ENCODE measurements at regions not wholly inside any gene's neighbourhood (a gene's known extent, or its start where the extent isn't known, plus 50 kb on each side); places are given as distances from the start of the nearest gene placed in this dataset.

- no peak for TF ChIP-seq CTCF (IDR thresholded peaks at IDR 0.05; ENCODE audit: control insufficient read depth, extremely low read depth, insufficient read depth)
- DNase-seq (ENCODE audit: low read depth), result no peak
- no peak overlapping the region for H3K4me3 ChIP-seq (ENCODE audit: low read depth, low read length)
Observed at GRCh38 chr1:90612033-90612432, 105.1 kb downstream of the BARHL2 start.

GRCh38 chr1:90607736-90608135 is 109.4 kb downstream of the BARHL2 start:
- no peak for TF ChIP-seq CTCF (IDR thresholded peaks at IDR 0.05; ENCODE audit: control insufficient read depth, extremely low read depth, insufficient read depth)
- DNase-seq (ENCODE audit: low read depth), result no peak

GRCh38 chr1:90605070-90605469 is 112.0 kb downstream of the BARHL2 start:
- DNase-seq (ENCODE audit: low read depth), result no peak
- no peak for TF ChIP-seq CTCF (IDR thresholded peaks at IDR 0.05; ENCODE audit: control insufficient read depth, extremely low read depth, insufficient read depth)
- no peak overlapping the region for H3K4me3 ChIP-seq (ENCODE audit: low read depth, low read length)

More at GRCh38 chr1:90607736-90608135, 109.4 kb downstream of the BARHL2 start:
- no peak overlapping the region for H3K4me3 ChIP-seq (ENCODE audit: low read depth, low read length)

DNA sequence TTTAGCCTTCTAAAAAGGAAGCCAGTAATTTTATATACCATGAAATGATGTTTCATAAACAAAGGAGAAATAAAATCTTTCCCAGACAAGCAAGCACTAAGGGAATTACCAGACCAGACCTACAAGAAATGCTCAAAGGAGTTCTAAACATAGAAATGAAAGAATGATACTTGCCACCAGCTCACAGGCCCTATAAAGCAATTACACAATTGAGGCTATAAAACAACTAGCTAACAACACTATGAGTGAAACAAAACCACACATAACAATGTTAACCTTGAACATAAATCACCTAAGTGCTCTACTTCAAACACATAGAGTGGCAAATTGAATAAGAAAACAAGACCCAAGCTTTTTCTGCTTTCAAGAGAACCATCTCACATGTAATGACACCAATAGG is 123.8 kb downstream of the BARHL2 start:
- DNase-seq (ENCODE audit: low read depth), result no peak
- no peak for TF ChIP-seq CTCF (IDR thresholded peaks at IDR 0.05; ENCODE audit: control insufficient read depth, extremely low read depth, insufficient read depth)

GRCh38 chr1:90591970-90592356 is 125.1 kb downstream of the BARHL2 start:
- no peak for TF ChIP-seq CTCF (IDR thresholded peaks at IDR 0.05; ENCODE audit: control insufficient read depth, extremely low read depth, insufficient read depth)
- no peak overlapping the region for H3K4me3 ChIP-seq (ENCODE audit: low read depth, low read length)
- DNase-seq (ENCODE audit: low read depth), result no peak

More for the DNA sequence above, 123.8 kb downstream of the BARHL2 start:
- no peak overlapping the region for H3K4me3 ChIP-seq (ENCODE audit: low read depth, low read length)

DNA sequence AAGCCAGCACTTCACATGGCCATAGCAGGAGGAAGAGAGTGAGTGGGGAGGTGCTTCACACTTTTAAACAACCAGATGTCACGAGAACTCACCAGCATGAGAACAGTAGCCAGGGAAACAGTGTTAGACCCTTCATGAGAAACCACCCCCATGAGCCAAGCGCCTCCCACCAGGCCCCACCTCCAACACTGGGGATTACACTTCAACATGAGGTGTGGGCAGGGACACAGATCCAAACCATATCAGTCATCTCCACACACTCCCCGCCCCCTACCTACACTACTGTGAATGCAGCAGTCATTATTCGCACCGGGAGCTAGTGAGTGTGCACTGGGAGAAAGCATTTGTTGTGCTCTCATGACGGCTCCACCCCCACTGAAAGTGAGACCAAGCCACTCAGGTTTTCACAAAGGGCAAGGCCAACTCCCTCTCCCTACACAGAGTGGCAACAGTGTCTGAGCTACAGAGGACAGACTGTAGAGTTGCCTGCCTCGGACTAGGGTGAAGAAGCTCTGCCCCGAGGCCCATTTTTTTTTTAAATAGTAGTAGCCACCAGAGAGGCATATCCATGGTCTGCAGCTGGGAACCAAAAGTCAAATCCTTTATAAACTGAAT is 125.6 kb downstream of the BARHL2 start:
- DNase-seq (ENCODE audit: low read depth), result no peak
- TF ChIP-seq CTCF (IDR thresholded peaks at IDR 0.05; ENCODE audit: control insufficient read depth, extremely low read depth, insufficient read depth), result no peak

GRCh38 chr1:90580176-90580575 is 136.9 kb downstream of the BARHL2 start:
- no peak for DNase-seq (ENCODE audit: low read depth)
- H3K4me3 ChIP-seq (ENCODE audit: low read depth, low read length), result no peak overlapping the region
- TF ChIP-seq CTCF (IDR thresholded peaks at IDR 0.05; ENCODE audit: control insufficient read depth, extremely low read depth, insufficient read depth), result no peak

More for the DNA sequence above, 125.6 kb downstream of the BARHL2 start:
- H3K4me3 ChIP-seq (ENCODE audit: low read depth, low read length), result no peak overlapping the region

All from LNCaP clone FGC (cell line).